Stimulated activated naive B cell treated with anti-CD40 and anti-IgM and Interleukin-4, amounts not matched to agents 10 μg/mL and 1 μg/mL and 100 μg/mL, for 72 hours (primary cell): ENCODE measurements at regions not wholly inside any gene's neighbourhood (a gene's known extent, or its start where the extent isn't known, plus 50 kb on each side); places are given as distances from the start of the nearest gene placed in this dataset.

Experiments used
- ATAC-seq, 2 donors: fragments of 150-1000 bp; cut with Tn5 transposase; replicated peaks; 2 replicates each; pipeline ENCODE4 v1.10.0; 2021; ENCODE audit warnings: moderate library complexity in 1 of 2
- DNase-seq: peaks from one replicate; pipeline ENCODE4 v3.0.0; 2021
- H3K27ac Mint-ChIP-seq: one replicate; pipeline ENCODE4 v1.8.0; 2022; ENCODE audit warnings: mild to moderate bottlenecking, mixed read lengths
- H3K27me3 Mint-ChIP-seq, 2 donors: one replicate each; pipeline ENCODE4 v1.8.0; 2022; ENCODE audit warnings: mixed read lengths in 2 of 2
- H3K36me3 Mint-ChIP-seq, 2 donors: one replicate each; pipeline ENCODE4 v1.8.0; 2022; ENCODE audit warnings: mixed read lengths in 2 of 2, mild to moderate bottlenecking in 1 of 2
- H3K4me1 Mint-ChIP-seq, 2 donors: one replicate each; pipeline ENCODE4 v1.8.0; 2022; ENCODE audit warnings: mixed read lengths in 2 of 2, mild to moderate bottlenecking in 1 of 2
- H3K4me3 Mint-ChIP-seq, 2 donors: one replicate each; pipeline ENCODE4 v1.8.0; 2022; ENCODE audit warnings: mild to moderate bottlenecking in 2 of 2, mixed read lengths in 2 of 2, moderate library complexity in 1 of 2
- H3K9me3 Mint-ChIP-seq, 2 donors: one replicate each; pipeline ENCODE4 v1.8.0; 2022; ENCODE audit warnings: mixed read lengths in 2 of 2, mild to moderate bottlenecking in 1 of 2

GRCh38 chr4:149176039-149176438, 639.6 kb downstream of the IQCM start:
- Mint-ChIP-seq H3K9me3 (peaks cover 1 to 6% of the 10 kb centered on the region in 2 donors), H3K36me3 (no peaks in the 10 kb centered on the region), H3K4me1 (no peaks in the 10 kb centered on the region), H3K27me3 (no peaks in the 10 kb centered on the region), H3K4me3 (no peak overlapping the region), H3K27ac (no peak overlapping the region)
- ATAC-seq (no peak), DNase-seq (no peak)

GRCh38 chr4:149175549-149175948, 640.1 kb downstream of the IQCM start:
- no peaks in the 10 kb centered on the region for H3K27me3 Mint-ChIP-seq
- H3K36me3 Mint-ChIP-seq: no peaks in the 10 kb centered on the region
- ATAC-seq (no peak), DNase-seq (no peak)
- no peak overlapping the region for H3K4me3 Mint-ChIP-seq
- H3K9me3 Mint-ChIP-seq: peaks cover 0 to 6% of the 10 kb centered on the region in 2 donors
- no peaks in the 10 kb centered on the region for H3K4me1 Mint-ChIP-seq
- no peak overlapping the region for H3K27ac Mint-ChIP-seq

- no peak overlapping the region for H3K4me3 Mint-ChIP-seq
- H3K9me3 Mint-ChIP-seq: peaks cover 0 to 3% of the 10 kb centered on the region in 2 donors
- no peaks in the 10 kb centered on the region for H3K27me3 Mint-ChIP-seq
- DNase-seq: no peak
- H3K27ac Mint-ChIP-seq: no peak overlapping the region
- H3K4me1 Mint-ChIP-seq: no peaks in the 10 kb centered on the region
- H3K36me3 Mint-ChIP-seq: no peaks in the 10 kb centered on the region
- ATAC-seq: no peak
These were observed 642.2 kb downstream of the IQCM start for GRCh38 chr4:149173241-149174013.

GRCh38 chr4:149168645-149169044, 647.0 kb downstream of the IQCM start:
- DNase-seq (no peak), ATAC-seq (no peak)
- Mint-ChIP-seq H3K36me3 (no peaks in the 10 kb centered on the region), H3K4me3 (no peak overlapping the region), H3K4me1 (no peaks in the 10 kb centered on the region), H3K27me3 (no peaks in the 10 kb centered on the region), H3K27ac (no peak overlapping the region), H3K9me3 (peaks cover 0 to 1% of the 10 kb centered on the region in 2 donors)

- ATAC-seq (no peak), DNase-seq (no peak)
- H3K27ac Mint-ChIP-seq: no peak overlapping the region
- H3K27me3 Mint-ChIP-seq: no peaks in the 10 kb centered on the region
- H3K4me1 Mint-ChIP-seq: no peaks in the 10 kb centered on the region
- peaks cover 0 to 1% of the 10 kb centered on the region in 2 donors for H3K9me3 Mint-ChIP-seq
- no peaks in the 10 kb centered on the region for H3K36me3 Mint-ChIP-seq
- H3K4me3 Mint-ChIP-seq: no peak overlapping the region
These were observed 648.8 kb downstream of the IQCM start for GRCh38 chr4:149166876-149167275.

GRCh38 chr4:149166365-149166764, 649.3 kb downstream of the IQCM start:
- H3K36me3 Mint-ChIP-seq: no peaks in the 10 kb centered on the region
- no peak overlapping the region for H3K4me3 Mint-ChIP-seq
- H3K27ac Mint-ChIP-seq: no peak overlapping the region
- no peaks in the 10 kb centered on the region for H3K4me1 Mint-ChIP-seq
- H3K9me3 Mint-ChIP-seq: peaks cover 0 to 1% of the 10 kb centered on the region in 2 donors
- H3K27me3 Mint-ChIP-seq: no peaks in the 10 kb centered on the region
- DNase-seq: no peak
- no peak for ATAC-seq

GRCh38 chr4:149164282-149164681, 651.4 kb downstream of the IQCM start:
- H3K4me3 Mint-ChIP-seq: no peak overlapping the region
- H3K36me3 Mint-ChIP-seq: no peaks in the 10 kb centered on the region
- H3K27ac Mint-ChIP-seq: no peak overlapping the region
- H3K4me1 Mint-ChIP-seq: no peaks in the 10 kb centered on the region
- DNase-seq (no peak), ATAC-seq (no peak)
- H3K9me3 Mint-ChIP-seq: peaks cover 0 to 1% of the 10 kb centered on the region in 2 donors
- H3K27me3 Mint-ChIP-seq: no peaks in the 10 kb centered on the region

- peaks cover 2 to 5% of the 10 kb centered on the region in 2 donors for H3K9me3 Mint-ChIP-seq
- no peaks in the 10 kb centered on the region for H3K4me1 Mint-ChIP-seq
- H3K36me3 Mint-ChIP-seq: no peaks in the 10 kb centered on the region
- H3K27ac Mint-ChIP-seq: no peak overlapping the region
- no peak for ATAC-seq
- no peak for DNase-seq
- no peak overlapping the region for H3K4me3 Mint-ChIP-seq
- no peaks in the 10 kb centered on the region for H3K27me3 Mint-ChIP-seq
These were observed 654.4 kb downstream of the IQCM start for GRCh38 chr4:149161247-149161646.

- peaks cover 4 to 5% of the 10 kb centered on the region in 2 donors for H3K9me3 Mint-ChIP-seq
- DNase-seq (no peak), ATAC-seq (no peak)
- H3K27me3 Mint-ChIP-seq: no peaks in the 10 kb centered on the region
- H3K4me3 Mint-ChIP-seq: no peak overlapping the region
- no peaks in the 10 kb centered on the region for H3K36me3 Mint-ChIP-seq
- no peak overlapping the region for H3K27ac Mint-ChIP-seq
- H3K4me1 Mint-ChIP-seq: no peaks in the 10 kb centered on the region
These were observed 655.3 kb downstream of the IQCM start for GRCh38 chr4:149160370-149160769.

GRCh38 chr4:149158817-149159216, 656.8 kb downstream of the IQCM start:
- no peaks in the 10 kb centered on the region for H3K36me3 Mint-ChIP-seq
- no peak overlapping the region for H3K4me3 Mint-ChIP-seq
- H3K27me3 Mint-ChIP-seq: no peaks in the 10 kb centered on the region
- no peak for ATAC-seq
- DNase-seq: no peak
- no peak overlapping the region for H3K27ac Mint-ChIP-seq
- H3K9me3 Mint-ChIP-seq: peaks cover 5% of the 10 kb centered on the region in 2 donors
- no peaks in the 10 kb centered on the region for H3K4me1 Mint-ChIP-seq

- Mint-ChIP-seq H3K4me1 (no peaks in the 10 kb centered on the region), H3K27ac (no peak overlapping the region), H3K27me3 (peaks cover 7 to 22% of the 10 kb centered on the region in 2 donors), H3K9me3 (peaks cover 6 to 9% of the 10 kb centered on the region in 2 donors), H3K4me3 (no peak overlapping the region), H3K36me3 (no peaks in the 10 kb centered on the region)
- DNase-seq (no peak), ATAC-seq (no peak)
These were observed 669.8 kb downstream of the IQCM start for GRCh38 chr4:149145803-149146202.

- DNase-seq (no peak), ATAC-seq (no peak)
- H3K4me3 Mint-ChIP-seq: no peak overlapping the region
- peaks cover 6 to 9% of the 10 kb centered on the region in 2 donors for H3K9me3 Mint-ChIP-seq
- H3K36me3 Mint-ChIP-seq: no peaks in the 10 kb centered on the region
- peaks cover 7 to 22% of the 10 kb centered on the region in 2 donors for H3K27me3 Mint-ChIP-seq
- no peak overlapping the region for H3K27ac Mint-ChIP-seq
- no peaks in the 10 kb centered on the region for H3K4me1 Mint-ChIP-seq
These were observed 671.6 kb downstream of the IQCM start for GRCh38 chr4:149144060-149144459.

GRCh38 chr4:149141391-149141790, 674.3 kb downstream of the IQCM start:
- Mint-ChIP-seq H3K4me3 (no peak overlapping the region), H3K36me3 (no peaks in the 10 kb centered on the region), H3K9me3 (peaks cover 6 to 9% of the 10 kb centered on the region in 2 donors), H3K27ac (no peak overlapping the region), H3K27me3 (peaks cover 7 to 17% of the 10 kb centered on the region in 2 donors), H3K4me1 (no peaks in the 10 kb centered on the region)
- DNase-seq (no peak), ATAC-seq (no peak)

GRCh38 chr4:149140841-149141240, 674.8 kb downstream of the IQCM start:
- no peak overlapping the region for H3K4me3 Mint-ChIP-seq
- no peak overlapping the region for H3K27ac Mint-ChIP-seq
- peaks cover 6 to 9% of the 10 kb centered on the region in 2 donors for H3K9me3 Mint-ChIP-seq
- ATAC-seq (no peak), DNase-seq (no peak)
- H3K4me1 Mint-ChIP-seq: no peaks in the 10 kb centered on the region
- peaks cover 7 to 16% of the 10 kb centered on the region in 2 donors for H3K27me3 Mint-ChIP-seq
- no peaks in the 10 kb centered on the region for H3K36me3 Mint-ChIP-seq

GRCh38 chr4:149136951-149137620, 678.6 kb downstream of the IQCM start:
- Mint-ChIP-seq H3K36me3 (no peaks in the 10 kb centered on the region), H3K9me3 (peaks cover 3 to 7% of the 10 kb centered on the region in 2 donors), H3K27me3 (no peaks in the 10 kb centered on the region), H3K4me3 (no peak overlapping the region), H3K27ac (no peak overlapping the region), H3K4me1 (no peaks in the 10 kb centered on the region)
- no peak for ATAC-seq
- no peak for DNase-seq
